ENCODE measurements at regions not wholly inside any gene's neighbourhood (a gene's known extent, or its start where the extent isn't known, plus 50 kb on each side); places are given as distances from the start of the nearest gene placed in this dataset.

DNA sequence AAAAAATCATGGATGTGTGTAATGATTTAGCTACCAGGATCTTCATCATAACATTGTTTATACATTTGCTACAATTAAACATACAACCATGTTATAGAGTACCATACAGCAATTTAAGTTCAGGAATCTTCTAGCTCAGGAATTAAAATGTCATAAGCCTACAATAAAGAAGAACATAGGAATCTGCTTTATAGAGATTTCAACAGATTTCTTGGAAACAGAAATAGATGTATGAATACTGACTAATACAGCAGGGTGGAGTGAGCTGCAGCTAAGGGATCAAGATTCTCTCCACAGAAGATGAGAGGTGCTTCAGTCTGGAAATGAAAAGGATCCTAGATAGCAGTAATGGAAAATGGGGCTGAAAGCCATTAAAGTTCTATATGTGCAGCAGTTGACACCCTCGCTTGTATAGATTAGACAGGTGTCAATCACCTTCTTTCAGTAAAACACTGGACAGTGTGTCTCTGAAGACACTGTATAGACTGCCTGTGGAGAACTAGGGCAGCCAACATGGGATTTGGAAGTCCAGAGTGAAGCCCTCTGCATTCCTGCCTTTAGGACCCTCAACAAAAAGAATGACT lies 73.9 kb downstream of the DNTTIP2 start:
- no peaks in the 10 kb centered on the region for H3K36me3 ChIP-seq (ENCODE audit: insufficient read depth, low read length)
- no peaks in the 10 kb centered on the region for H3K9me3 ChIP-seq (ENCODE audit: low read length)
- TF ChIP-seq EZH2 (IDR thresholded peaks at IDR 0.05; ENCODE audit: borderline replicate concordance, insufficient read depth, low read length, poor library complexity, severe bottlenecking) (no peak), MXI1 (conservative IDR thresholded peaks at IDR 0.05; ENCODE audit: poor library complexity, severe bottlenecking) (no peak), TAF1 (IDR thresholded peaks at IDR 0.05; ENCODE audit: low read depth) (no peak), SMC3 (conservative IDR thresholded peaks at IDR 0.05; ENCODE audit: poor library complexity) (no peak), RAD21 (conservative IDR thresholded peaks at IDR 0.05) (no peak), EP300 (conservative IDR thresholded peaks at IDR 0.05; ENCODE audit: poor library complexity, severe bottlenecking) (peak; percentile 16)
- TF ChIP-seq, protein P1, sequence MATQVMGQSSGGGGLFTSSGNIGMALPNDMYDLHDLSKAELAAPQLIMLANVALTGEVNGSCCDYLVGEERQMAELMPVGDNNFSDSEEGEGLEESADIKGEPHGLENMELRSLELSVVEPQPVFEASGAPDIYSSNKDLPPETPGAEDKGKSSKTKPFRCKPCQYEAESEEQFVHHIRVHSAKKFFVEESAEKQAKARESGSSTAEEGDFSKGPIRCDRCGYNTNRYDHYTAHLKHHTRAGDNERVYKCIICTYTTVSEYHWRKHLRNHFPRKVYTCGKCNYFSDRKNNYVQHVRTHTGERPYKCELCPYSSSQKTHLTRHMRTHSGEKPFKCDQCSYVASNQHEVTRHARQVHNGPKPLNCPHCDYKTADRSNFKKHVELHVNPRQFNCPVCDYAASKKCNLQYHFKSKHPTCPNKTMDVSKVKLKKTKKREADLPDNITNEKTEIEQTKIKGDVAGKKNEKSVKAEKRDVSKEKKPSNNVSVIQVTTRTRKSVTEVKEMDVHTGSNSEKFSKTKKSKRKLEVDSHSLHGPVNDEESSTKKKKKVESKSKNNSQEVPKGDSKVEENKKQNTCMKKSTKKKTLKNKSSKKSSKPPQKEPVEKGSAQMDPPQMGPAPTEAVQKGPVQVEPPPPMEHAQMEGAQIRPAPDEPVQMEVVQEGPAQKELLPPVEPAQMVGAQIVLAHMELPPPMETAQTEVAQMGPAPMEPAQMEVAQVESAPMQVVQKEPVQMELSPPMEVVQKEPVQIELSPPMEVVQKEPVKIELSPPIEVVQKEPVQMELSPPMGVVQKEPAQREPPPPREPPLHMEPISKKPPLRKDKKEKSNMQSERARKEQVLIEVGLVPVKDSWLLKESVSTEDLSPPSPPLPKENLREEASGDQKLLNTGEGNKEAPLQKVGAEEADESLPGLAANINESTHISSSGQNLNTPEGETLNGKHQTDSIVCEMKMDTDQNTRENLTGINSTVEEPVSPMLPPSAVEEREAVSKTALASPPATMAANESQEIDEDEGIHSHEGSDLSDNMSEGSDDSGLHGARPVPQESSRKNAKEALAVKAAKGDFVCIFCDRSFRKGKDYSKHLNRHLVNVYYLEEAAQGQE (IDR thresholded peaks at IDR 0.05; ENCODE audit: borderline replicate concordance): no peak
- TF ChIP-seq, protein P2, sequence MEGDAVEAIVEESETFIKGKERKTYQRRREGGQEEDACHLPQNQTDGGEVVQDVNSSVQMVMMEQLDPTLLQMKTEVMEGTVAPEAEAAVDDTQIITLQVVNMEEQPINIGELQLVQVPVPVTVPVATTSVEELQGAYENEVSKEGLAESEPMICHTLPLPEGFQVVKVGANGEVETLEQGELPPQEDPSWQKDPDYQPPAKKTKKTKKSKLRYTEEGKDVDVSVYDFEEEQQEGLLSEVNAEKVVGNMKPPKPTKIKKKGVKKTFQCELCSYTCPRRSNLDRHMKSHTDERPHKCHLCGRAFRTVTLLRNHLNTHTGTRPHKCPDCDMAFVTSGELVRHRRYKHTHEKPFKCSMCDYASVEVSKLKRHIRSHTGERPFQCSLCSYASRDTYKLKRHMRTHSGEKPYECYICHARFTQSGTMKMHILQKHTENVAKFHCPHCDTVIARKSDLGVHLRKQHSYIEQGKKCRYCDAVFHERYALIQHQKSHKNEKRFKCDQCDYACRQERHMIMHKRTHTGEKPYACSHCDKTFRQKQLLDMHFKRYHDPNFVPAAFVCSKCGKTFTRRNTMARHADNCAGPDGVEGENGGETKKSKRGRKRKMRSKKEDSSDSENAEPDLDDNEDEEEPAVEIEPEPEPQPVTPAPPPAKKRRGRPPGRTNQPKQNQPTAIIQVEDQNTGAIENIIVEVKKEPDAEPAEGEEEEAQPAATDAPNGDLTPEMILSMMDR (IDR thresholded peaks at IDR 0.05; ENCODE audit: poor library complexity, severe bottlenecking): no peak
- H3K27me3 ChIP-seq (ENCODE audit: insufficient read depth, low read depth, low read length): no peaks in the 10 kb centered on the region
- no peaks in the 10 kb centered on the region for H4K20me1 ChIP-seq (ENCODE audit: insufficient read depth)
- no peaks in the 10 kb centered on the region for H3K79me2 ChIP-seq (replicated peaks; ENCODE audit: insufficient read depth, low read length)
- no peak overlapping the region for H3K4me3 ChIP-seq (ENCODE audit: low read length)
- no peak overlapping the region for H3K4me2 ChIP-seq (ENCODE audit: low read length)
- H2AFZ ChIP-seq (ENCODE audit: low read depth, low read length): no peak overlapping the region
- no peak overlapping the region for H3K27ac ChIP-seq (ENCODE audit: low read length)
- no peak overlapping the region for H3K9ac ChIP-seq (ENCODE audit: low read length)
- no peaks in the 10 kb centered on the region for H3K9me2 ChIP-seq (ENCODE audit: insufficient read depth, low read length)
- no peaks in the 10 kb centered on the region for H3F3A ChIP-seq (ENCODE audit: insufficient read depth, low read length, poor library complexity, severe bottlenecking)

DNA sequence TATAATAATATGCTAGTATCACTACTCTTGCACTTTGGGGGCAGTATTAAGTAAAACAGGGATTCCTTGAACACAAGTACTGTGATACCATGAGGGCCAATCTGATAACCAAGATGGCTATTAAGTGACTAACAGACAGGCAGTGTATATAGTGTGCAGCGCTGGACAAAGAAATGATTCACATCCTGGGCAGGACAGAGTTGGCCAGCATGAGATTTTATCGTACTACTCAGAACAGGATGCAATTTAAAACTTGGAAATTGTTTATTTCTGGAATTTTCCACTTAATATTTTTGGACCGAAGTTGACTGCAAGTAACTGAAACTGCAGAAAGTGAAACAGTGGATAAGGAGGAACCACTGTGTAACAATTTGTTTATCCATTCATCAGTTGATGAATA lies 74.6 kb downstream of the DNTTIP2 start:
- H3K9ac ChIP-seq (ENCODE audit: low read length): no peak overlapping the region

More for the DNA sequence above, 74.6 kb downstream of the DNTTIP2 start:
- Histone ChIP-seq H3K79me2 (replicated peaks; ENCODE audit: insufficient read depth, low read length) (no peaks in the 10 kb centered on the region), H2AFZ (ENCODE audit: low read depth, low read length) (no peak overlapping the region), H3F3A (ENCODE audit: insufficient read depth, low read length, poor library complexity, severe bottlenecking) (no peaks in the 10 kb centered on the region), H3K9me3 (ENCODE audit: low read length) (no peaks in the 10 kb centered on the region), H3K36me3 (ENCODE audit: insufficient read depth, low read length) (no peaks in the 10 kb centered on the region), H3K27me3 (ENCODE audit: insufficient read depth, low read depth, low read length) (no peaks in the 10 kb centered on the region), H3K27ac (ENCODE audit: low read length) (no peak overlapping the region), H3K4me3 (ENCODE audit: low read length) (no peak overlapping the region), H4K20me1 (ENCODE audit: insufficient read depth) (no peaks in the 10 kb centered on the region), H3K4me2 (ENCODE audit: low read length) (no peak overlapping the region), H3K9me2 (ENCODE audit: insufficient read depth, low read length) (no peaks in the 10 kb centered on the region)
- TF ChIP-seq MXI1 (conservative IDR thresholded peaks at IDR 0.05; ENCODE audit: poor library complexity, severe bottlenecking): no peak
- TF ChIP-seq, protein P2 (IDR thresholded peaks at IDR 0.05; ENCODE audit: poor library complexity, severe bottlenecking): no peak
- TF ChIP-seq EP300 (conservative IDR thresholded peaks at IDR 0.05; ENCODE audit: poor library complexity, severe bottlenecking): no peak

All from neural cell (in vitro differentiated cells).